SIG-M5 treated with dmso at 0.1 percent for 504 hours (cell line): ENCODE measurements at regions not wholly inside any gene's neighbourhood (a gene's known extent, or its start where the extent isn't known, plus 50 kb on each side); places are given as distances from the start of the nearest gene placed in this dataset.
"Not testable (repeated sequence)": the region's sequence is repeated elsewhere in the genome, so short reads cannot be mapped to it uniquely, and the experiment has no call there.

Source experiments
- DNase-seq: peaks from one replicate; lab custom pipeline; 2025; ENCODE audit not compliant: unreplicated experiment; lab: John Stamatoyannopoulos, UW

GRCh38 chr2:125341353-125341752 is 1314.6 kb upstream of the GYPC start:
- no peak for DNase-seq

GRCh38 chr2:125353542-125353941 is 1302.4 kb upstream of the GYPC start:
- DNase-seq, result not testable (repeated sequence)

GRCh38 chr2:125364192-125364983 is 1291.6 kb upstream of the GYPC start:
- DNase-seq, result no peak

GRCh38 chr2:125364984-125365265 is 1291.0 kb upstream of the GYPC start:
- DNase-seq, result no peak

DNA sequence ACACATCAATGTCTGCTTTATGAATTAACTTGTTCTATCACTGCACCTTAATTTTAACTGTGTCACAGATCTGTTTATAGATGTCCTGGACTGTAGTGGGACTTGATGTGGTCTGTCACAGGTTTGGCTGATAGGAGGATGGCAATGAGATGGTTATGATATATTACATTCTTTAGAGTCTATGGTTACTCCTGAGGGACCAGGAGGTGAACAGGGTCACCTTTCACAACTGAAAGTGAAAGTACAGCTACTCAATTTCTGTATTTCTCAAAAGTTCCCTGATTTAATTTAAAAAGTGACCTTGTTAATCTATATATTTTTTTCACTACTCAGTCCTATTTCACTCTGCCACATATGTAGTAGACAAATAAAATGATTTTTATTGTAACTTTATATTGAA is 1284.1 kb upstream of the GYPC start:
- no peak for DNase-seq

DNA sequence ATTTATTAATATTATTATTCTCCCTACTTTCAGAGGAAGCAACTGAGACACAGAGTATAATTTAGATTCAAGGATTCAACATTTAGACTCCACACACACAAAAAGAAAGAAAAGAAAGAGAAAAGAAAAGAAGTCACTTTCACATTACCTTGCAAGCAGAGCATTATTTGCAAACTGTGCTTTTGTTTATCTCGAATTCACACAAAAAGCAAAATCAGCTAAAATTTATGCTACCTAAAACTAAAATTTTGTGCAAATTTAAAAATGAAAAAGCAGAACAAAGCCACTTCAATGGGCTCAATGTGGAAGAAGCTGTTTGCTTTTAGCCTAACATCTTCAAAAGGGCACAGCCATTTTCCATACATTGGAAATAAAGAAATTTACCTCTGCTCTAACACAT is 1282.7 kb upstream of the GYPC start:
- DNase-seq, result no peak

- no peak for DNase-seq
Observed at GRCh38 chr2:125386074-125386473, 1269.9 kb upstream of the GYPC start.

GRCh38 chr2:125397535-125398251 is 1258.3 kb upstream of the GYPC start:
- no peak for DNase-seq

GRCh38 chr2:125398738-125399524 is 1257.0 kb upstream of the GYPC start:
- no peak for DNase-seq

GRCh38 chr2:125405816-125406215 is 1250.1 kb upstream of the GYPC start:
- DNase-seq, result no peak

- DNase-seq, result no peak
Observed at GRCh38 chr2:125408874-125409538, 1247.0 kb upstream of the GYPC start.

- DNase-seq, result no peak
Observed at GRCh38 chr2:125418483-125418882, 1237.5 kb upstream of the GYPC start.

- DNase-seq, result not testable (repeated sequence)
Observed at GRCh38 chr2:125422198-125422770, 1233.7 kb upstream of the GYPC start.

DNA sequence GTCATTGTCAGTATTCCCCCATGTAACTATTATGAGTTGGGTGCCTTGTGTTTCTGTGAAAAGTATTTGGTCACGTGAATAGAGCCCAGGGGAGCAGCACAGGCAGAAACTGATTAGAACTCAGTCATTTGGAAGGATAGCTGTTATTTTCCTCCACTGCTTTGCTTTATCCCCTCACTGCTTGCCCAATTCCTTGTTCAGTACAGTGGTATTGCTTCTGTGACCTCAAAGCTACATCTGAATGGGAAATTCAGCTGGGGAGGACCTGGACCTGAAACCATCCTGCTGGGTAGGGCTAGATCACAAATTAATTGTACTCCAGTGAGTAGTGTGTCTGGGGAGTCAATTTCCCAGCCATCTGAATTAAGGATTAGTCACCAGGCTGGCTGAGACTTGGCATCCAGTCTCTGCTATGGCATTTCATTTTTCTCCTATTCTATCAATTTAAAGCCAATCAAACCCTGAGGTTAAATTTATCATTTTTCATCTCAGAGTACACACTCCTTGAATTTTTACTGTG is 1231.6 kb upstream of the GYPC start:
- no peak for DNase-seq

- no peak for DNase-seq
Observed at GRCh38 chr2:125427721-125428315, 1228.1 kb upstream of the GYPC start.

- DNase-seq, result no peak
Observed at GRCh38 chr2:125444106-125444505, 1211.9 kb upstream of the GYPC start.

DNA sequence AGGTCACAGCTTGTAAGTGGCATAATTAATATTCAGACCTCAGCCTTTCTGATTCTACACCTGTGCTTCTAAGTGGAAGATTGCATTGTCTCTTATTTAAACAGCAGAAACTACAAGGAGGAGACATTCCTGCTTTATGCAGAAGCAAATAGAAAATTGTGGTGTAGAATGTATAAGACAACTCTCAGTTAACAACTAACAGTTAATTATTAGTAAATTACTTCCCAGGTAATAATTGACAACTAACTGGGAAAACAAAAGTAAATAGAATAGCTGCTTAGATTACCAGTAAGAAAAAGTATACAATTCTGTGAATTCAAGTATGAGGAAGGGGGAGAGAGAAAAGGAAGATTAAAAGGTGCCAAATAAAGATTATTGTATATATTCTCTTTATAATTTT is 1210.5 kb upstream of the GYPC start:
- no peak for DNase-seq

GRCh38 chr2:125450092-125450491 is 1205.9 kb upstream of the GYPC start:
- no peak for DNase-seq

DNA sequence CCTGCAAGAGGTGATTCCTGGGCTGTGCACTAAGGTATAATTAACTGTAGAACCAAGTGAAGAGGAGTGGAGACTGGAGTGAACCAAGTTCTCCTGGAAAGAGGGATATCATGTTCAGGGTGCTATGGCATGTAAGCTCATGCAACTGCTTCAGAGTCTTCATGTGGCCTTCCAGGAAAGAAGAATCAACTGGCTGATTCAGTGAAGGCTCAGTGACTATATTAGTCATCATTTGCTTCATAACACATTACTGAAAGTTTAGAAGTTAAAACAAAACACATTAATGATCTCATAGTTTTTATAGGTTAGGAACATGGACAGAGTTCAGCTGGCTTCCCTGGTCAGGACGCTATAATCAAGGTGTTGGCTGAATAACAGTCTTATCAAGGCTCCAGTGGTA is 1200.8 kb upstream of the GYPC start:
- no peak for DNase-seq

GRCh38 chr2:125456693-125457363 is 1199.1 kb upstream of the GYPC start:
- DNase-seq, result no peak
